Panc1 (cell line): ENCODE measurements at regions not wholly inside any gene's neighbourhood (a gene's known extent, or its start where the extent isn't known, plus 50 kb on each side); places are given as distances from the start of the nearest gene placed in this dataset.

Experiments
- ATAC-seq: fragments of 200-7000 bp; cut with Tn5 transposase; 2 replicates; pipeline ENCODE4 v1.9.1; 2020; ENCODE audit warnings: mild to moderate bottlenecking, moderate library complexity
- BruUV-seq: library from RNA; stranded (reverse); fragments of 400-500 nt; replicated peaks from 2 replicates; lab custom pipeline; 2021; lab: Mats Ljungman, UMichigan
- CTCF ChIA-PET: fragments of 300-600 bp; sonication (Branson Sonifier 250); formaldehyde crosslinking; loops from one replicate; lab custom pipeline; 2022; ENCODE audit warnings: antibody characterized with exemption; lab: Charles Lee
- POLR2A ChIA-PET: fragments of 300-600 bp; sonication (Branson Sonifier 250); formaldehyde crosslinking; loops from one replicate; lab custom pipeline; 2022; ENCODE audit warnings: antibody characterized with exemption; lab: Charles Lee
- DNase-seq: peaks from one replicate; pipeline ENCODE4 v3.0.0-alpha.2; 2010; ENCODE audit warnings: low read depth, low spot score
- H3K27ac ChIP-seq: 2 replicates; pipeline ENCODE4 v1.5.1; 2011; ENCODE audit warnings: mild to moderate bottlenecking, low read length, inconsistent platforms
- H3K27me3 ChIP-seq: fragments of 200-500 bp; sonication (Bioruptor generic); 2 replicates; pipeline ENCODE4 v1.6.0; 2014; ENCODE audit warnings: low read length, inconsistent platforms; ENCODE audit not compliant: control insufficient read depth, insufficient read depth
- H3K36me3 ChIP-seq: fragments of 200-500 bp; sonication (Bioruptor generic); 2 replicates; pipeline ENCODE4 v1.5.1; 2014; ENCODE audit warnings: inconsistent platforms, mild to moderate bottlenecking, low read length, moderate library complexity; ENCODE audit not compliant: control insufficient read depth, insufficient read depth
- H3K4me1 ChIP-seq: 2 replicates; pipeline ENCODE4 v1.5.1; 2011; ENCODE audit warnings: inconsistent platforms, mild to moderate bottlenecking, low read length, moderate library complexity; ENCODE audit not compliant: control insufficient read depth, insufficient read depth
- H3K4me3 ChIP-seq, 2 experiments: 2 replicates each; pipeline ENCODE4 v1.5.1; 2011 to 2012; ENCODE audit warnings: low read depth in 2 of 2, low read length in 2 of 2, mild to moderate bottlenecking in 2 of 2, inconsistent platforms in 1 of 2, moderate library complexity in 1 of 2
- H3K9me3 ChIP-seq: fragments of 200-500 bp; sonication (Bioruptor generic); 2 replicates; pipeline ENCODE4 v1.5.1; 2014; ENCODE audit warnings: low read depth, mild to moderate bottlenecking, inconsistent platforms, low read length, moderate library complexity; ENCODE audit not compliant: control insufficient read depth, insufficient read depth
- POLR2AphosphoS5 ChIP-seq: IDR thresholded peaks from 2 replicates; pipeline ENCODE4 v1.6.1; 2012; ENCODE audit warnings: mild to moderate bottlenecking, low read depth, low read length, moderate library complexity
- SIN3A ChIP-seq: IDR thresholded peaks from 2 replicates; pipeline ENCODE4 v1.6.1; 2012; ENCODE audit warnings: low read depth, mild to moderate bottlenecking, low read length, moderate library complexity, borderline replicate concordance; ENCODE audit not compliant: insufficient read depth
- TCF7L2 ChIP-seq: IDR thresholded peaks from 2 replicates; pipeline ENCODE4 v1.6.1; 2011; ENCODE audit warnings: mild to moderate bottlenecking, low read depth, low read length, inconsistent platforms
- in situ Hi-C: cut with HindIII; loops from 2 replicates; pipeline ENCODE4 v1.10.0; 2016; ENCODE audit warnings: low sequenced_read_pairs, low pct_unique_long_range_greater_than_20kb
- intact Hi-C: fragments of 100-400 bp; cut with micrococcal nuclease; formaldehyde crosslinking; loops from one replicate; pipeline ENCODE4 v1.10.0; 2022; ENCODE audit not compliant: unreplicated experiment
- TF ChIP-seq, protein P1 (sequence below), 2 experiments: IDR thresholded peaks; 2 replicates each; pipeline ENCODE4 v1.6.1; 2011 to 2012; ENCODE audit warnings: low read depth in 2 of 2, control low read depth in 1 of 2, low read length in 1 of 2, mild to moderate bottlenecking in 1 of 2, moderate library complexity in 1 of 2; ENCODE audit not compliant: insufficient read depth in 1 of 2
- TF ChIP-seq, protein P2 (sequence below): fragments of 450-650 bp; IDR thresholded peaks from 2 replicates; pipeline ENCODE4 v1.5.1; 2017; ENCODE audit warnings: mild to moderate bottlenecking

DNA sequence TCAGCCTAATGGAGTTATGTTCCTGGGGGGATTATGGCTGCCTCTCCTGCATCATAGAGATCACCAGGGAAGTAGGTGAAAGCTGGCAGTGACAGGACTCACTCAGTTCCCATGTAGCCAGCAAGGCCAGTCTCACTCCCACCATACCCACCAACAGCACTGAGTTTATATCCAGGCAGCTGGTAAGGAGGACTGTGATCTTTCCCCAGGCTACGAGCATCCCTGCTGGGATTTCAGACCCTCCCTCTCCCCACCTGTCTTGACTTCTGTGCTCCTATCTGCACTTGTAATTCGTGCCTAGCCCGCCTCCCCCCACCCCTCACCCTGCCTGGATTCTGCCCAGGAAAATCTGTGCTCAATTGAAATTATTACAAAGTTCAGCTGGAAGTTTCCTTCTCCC is 499.1 kb upstream of the NUDT12 start:
- intact Hi-C loops (no loop called here), in situ Hi-C loops (no loop called here)
- Histone ChIP-seq H3K9me3 (no peaks in the 10 kb centered on the region), H3K36me3 (no peaks in the 10 kb centered on the region), H3K4me1 (no peaks in the 10 kb centered on the region), H3K4me3 (no peak overlapping the region), H3K27ac (no peak overlapping the region), H3K27me3 (no peaks in the 10 kb centered on the region)
- CTCF ChIA-PET = no interaction called here
- POLR2A ChIA-PET = no interaction called here
- no peak for DNase-seq
- ATAC-seq = no peak
- BruUV-seq = no TSS peak
- TF ChIP-seq POLR2AphosphoS5 (no peak), TCF7L2 (no peak), SIN3A (no peak)
- TF ChIP-seq, protein P1, sequence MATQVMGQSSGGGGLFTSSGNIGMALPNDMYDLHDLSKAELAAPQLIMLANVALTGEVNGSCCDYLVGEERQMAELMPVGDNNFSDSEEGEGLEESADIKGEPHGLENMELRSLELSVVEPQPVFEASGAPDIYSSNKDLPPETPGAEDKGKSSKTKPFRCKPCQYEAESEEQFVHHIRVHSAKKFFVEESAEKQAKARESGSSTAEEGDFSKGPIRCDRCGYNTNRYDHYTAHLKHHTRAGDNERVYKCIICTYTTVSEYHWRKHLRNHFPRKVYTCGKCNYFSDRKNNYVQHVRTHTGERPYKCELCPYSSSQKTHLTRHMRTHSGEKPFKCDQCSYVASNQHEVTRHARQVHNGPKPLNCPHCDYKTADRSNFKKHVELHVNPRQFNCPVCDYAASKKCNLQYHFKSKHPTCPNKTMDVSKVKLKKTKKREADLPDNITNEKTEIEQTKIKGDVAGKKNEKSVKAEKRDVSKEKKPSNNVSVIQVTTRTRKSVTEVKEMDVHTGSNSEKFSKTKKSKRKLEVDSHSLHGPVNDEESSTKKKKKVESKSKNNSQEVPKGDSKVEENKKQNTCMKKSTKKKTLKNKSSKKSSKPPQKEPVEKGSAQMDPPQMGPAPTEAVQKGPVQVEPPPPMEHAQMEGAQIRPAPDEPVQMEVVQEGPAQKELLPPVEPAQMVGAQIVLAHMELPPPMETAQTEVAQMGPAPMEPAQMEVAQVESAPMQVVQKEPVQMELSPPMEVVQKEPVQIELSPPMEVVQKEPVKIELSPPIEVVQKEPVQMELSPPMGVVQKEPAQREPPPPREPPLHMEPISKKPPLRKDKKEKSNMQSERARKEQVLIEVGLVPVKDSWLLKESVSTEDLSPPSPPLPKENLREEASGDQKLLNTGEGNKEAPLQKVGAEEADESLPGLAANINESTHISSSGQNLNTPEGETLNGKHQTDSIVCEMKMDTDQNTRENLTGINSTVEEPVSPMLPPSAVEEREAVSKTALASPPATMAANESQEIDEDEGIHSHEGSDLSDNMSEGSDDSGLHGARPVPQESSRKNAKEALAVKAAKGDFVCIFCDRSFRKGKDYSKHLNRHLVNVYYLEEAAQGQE (IDR thresholded peaks at IDR 0.05; ENCODE audit: insufficient read depth in 1 of 2, low read depth in 2 of 2, low read length in 1 of 2) = no peak
- TF ChIP-seq, protein P2, sequence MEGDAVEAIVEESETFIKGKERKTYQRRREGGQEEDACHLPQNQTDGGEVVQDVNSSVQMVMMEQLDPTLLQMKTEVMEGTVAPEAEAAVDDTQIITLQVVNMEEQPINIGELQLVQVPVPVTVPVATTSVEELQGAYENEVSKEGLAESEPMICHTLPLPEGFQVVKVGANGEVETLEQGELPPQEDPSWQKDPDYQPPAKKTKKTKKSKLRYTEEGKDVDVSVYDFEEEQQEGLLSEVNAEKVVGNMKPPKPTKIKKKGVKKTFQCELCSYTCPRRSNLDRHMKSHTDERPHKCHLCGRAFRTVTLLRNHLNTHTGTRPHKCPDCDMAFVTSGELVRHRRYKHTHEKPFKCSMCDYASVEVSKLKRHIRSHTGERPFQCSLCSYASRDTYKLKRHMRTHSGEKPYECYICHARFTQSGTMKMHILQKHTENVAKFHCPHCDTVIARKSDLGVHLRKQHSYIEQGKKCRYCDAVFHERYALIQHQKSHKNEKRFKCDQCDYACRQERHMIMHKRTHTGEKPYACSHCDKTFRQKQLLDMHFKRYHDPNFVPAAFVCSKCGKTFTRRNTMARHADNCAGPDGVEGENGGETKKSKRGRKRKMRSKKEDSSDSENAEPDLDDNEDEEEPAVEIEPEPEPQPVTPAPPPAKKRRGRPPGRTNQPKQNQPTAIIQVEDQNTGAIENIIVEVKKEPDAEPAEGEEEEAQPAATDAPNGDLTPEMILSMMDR = no peak

DNA sequence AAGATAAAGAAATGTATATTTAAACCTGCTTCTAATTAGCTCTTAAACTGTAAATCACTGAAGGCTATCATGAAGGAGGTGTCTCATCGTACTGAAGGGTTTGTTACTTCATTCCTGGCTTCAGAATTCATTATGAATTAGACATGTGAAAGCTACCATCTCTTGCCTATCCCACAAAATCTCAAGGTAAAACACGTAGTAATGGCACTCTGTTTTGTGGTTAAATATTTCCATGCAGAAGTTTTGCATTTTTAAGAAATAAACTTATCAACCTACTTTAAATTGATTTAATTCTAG is 490.7 kb upstream of the NUDT12 start:
- Histone ChIP-seq H3K27me3 (no peaks in the 10 kb centered on the region), H3K4me1 (no peaks in the 10 kb centered on the region), H3K9me3 (no peaks in the 10 kb centered on the region), H3K4me3 (no peak overlapping the region), H3K27ac (no peak overlapping the region), H3K36me3 (no peaks in the 10 kb centered on the region)
- no peak for TF ChIP-seq SIN3A
- TF ChIP-seq TCF7L2 = no peak
- TF ChIP-seq, protein P2 = no peak
- TF ChIP-seq POLR2AphosphoS5 = no peak
- TF ChIP-seq, protein P1 (IDR thresholded peaks at IDR 0.05; ENCODE audit: insufficient read depth in 1 of 2, low read depth in 2 of 2, low read length in 1 of 2) = no peak
- BruUV-seq = no TSS peak
- POLR2A ChIA-PET = no interaction called here
- no peak for ATAC-seq
- intact Hi-C loops = no loop called here
- in situ Hi-C loops = no loop called here
- CTCF ChIA-PET = interaction anchor here (0.6 kb wide), 1 partner anchor 246 kb away, joined by 3 read pairs; no protein-coding TSS in a partner anchor
- DNase-seq = no peak
